ENCODE measurements at regions not wholly inside any gene's neighbourhood (a gene's known extent, or its start where the extent isn't known, plus 50 kb on each side); places are given as distances from the start of the nearest gene placed in this dataset.

DNA sequence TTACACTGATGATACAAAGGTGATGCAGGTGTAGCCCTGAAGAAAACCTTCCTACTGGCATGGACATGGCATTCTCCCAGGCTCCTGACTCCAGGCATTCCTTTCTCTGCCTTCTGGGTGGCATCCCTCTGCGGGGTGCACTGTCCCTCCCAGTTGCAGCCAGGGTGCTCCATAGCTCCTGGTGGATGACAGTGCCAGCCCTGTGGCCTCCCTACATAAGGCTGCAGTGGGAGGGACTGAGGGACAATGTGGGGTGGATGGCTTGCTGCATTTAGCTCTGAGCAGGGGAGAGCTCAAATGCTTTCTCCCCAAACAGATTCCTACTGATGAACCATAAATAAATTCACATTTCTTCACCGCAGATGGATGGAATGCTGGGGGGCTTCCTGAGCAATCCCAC lies 97.0 kb upstream of the GJB5 start:
- TF ChIP-seq, protein P1, sequence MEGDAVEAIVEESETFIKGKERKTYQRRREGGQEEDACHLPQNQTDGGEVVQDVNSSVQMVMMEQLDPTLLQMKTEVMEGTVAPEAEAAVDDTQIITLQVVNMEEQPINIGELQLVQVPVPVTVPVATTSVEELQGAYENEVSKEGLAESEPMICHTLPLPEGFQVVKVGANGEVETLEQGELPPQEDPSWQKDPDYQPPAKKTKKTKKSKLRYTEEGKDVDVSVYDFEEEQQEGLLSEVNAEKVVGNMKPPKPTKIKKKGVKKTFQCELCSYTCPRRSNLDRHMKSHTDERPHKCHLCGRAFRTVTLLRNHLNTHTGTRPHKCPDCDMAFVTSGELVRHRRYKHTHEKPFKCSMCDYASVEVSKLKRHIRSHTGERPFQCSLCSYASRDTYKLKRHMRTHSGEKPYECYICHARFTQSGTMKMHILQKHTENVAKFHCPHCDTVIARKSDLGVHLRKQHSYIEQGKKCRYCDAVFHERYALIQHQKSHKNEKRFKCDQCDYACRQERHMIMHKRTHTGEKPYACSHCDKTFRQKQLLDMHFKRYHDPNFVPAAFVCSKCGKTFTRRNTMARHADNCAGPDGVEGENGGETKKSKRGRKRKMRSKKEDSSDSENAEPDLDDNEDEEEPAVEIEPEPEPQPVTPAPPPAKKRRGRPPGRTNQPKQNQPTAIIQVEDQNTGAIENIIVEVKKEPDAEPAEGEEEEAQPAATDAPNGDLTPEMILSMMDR (IDR thresholded peaks at IDR 0.05): no peak
- no peak for TF ChIP-seq POLR2A (IDR thresholded peaks at IDR 0.05)
- no peak overlapping the region for H3K27ac ChIP-seq
- DNase-seq: no peak
- WGBS, 4 donors: 71 to 89% (median 81%) methylated on average over 2 of the region's 2 CpGs
- no peaks in the 10 kb centered on the region for H3K27me3 ChIP-seq
- no peaks in the 10 kb centered on the region for H3K9me3 ChIP-seq (replicated peaks in 1 of 3)
- intact Hi-C loops (cut with DNase I): no loop called here
- H3K4me1 ChIP-seq (replicated peaks in 1 of 2): no peaks in the 10 kb centered on the region
- no peaks in the 10 kb centered on the region for H3K36me3 ChIP-seq (replicated peaks in 1 of 2)
- H3K4me3 ChIP-seq: no peak overlapping the region

DNA sequence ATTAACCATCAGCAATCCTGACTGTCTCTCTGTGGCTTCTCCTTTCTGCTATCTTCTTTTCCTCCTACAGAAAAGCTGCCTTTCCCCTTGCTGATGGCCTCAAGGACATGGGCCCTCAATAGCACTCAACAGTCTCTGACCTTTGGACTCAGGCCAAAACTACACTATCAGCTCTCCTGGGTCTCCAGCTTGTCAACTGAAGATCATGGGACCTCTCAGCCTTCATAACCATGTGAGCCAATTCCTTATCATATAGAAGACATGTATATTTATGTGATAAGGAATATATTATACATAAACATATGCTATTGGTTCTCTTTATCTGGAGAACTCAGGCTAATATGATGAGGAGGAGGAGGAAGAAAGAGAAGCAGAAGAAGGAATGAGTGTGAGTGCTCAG lies 91.8 kb upstream of the GJB5 start:
- intact Hi-C loops (cut with DNase I): no loop called here

DNA sequence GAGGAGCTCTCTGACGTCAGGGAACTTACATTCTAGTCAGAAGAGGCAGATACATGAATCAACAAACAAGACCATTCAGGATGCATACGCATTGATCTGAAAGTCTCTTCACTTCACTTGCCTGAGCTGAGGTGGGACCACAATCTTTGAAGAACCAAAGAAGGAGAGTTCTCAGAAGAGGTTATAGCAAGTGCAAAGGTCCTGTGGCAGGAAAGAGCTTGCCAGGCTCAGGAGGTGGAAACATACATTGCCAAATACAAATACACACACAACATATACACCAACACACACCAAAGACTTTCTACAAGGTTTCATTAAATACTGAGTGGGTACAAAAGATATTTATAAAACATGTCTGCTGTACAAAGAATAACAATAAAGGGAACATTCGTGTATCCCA lies 86.8 kb upstream of the GJB5 start:
- intact Hi-C loops (cut with DNase I): no loop called here
- Histone ChIP-seq H3K4me1 (replicated peaks in 1 of 2) (no peaks in the 10 kb centered on the region), H3K27me3 (no peaks in the 10 kb centered on the region), H3K9me3 (replicated peaks in 1 of 3) (no peaks in the 10 kb centered on the region), H3K27ac (no peak overlapping the region), H3K4me3 (no peak overlapping the region), H3K36me3 (replicated peaks in 1 of 2) (no peaks in the 10 kb centered on the region)
- WGBS, 4 donors: 69 to 86% (median 74%) methylated on average over 3 of the region's 3 CpGs
- DNase-seq: no peak
- TF ChIP-seq, protein P1 (IDR thresholded peaks at IDR 0.05): no peak
- no peak for TF ChIP-seq POLR2A (IDR thresholded peaks at IDR 0.05)

More for the DNA sequence above, 91.8 kb upstream of the GJB5 start:
- no peaks in the 10 kb centered on the region for H3K4me1 ChIP-seq (replicated peaks in 1 of 2)
- H3K27ac ChIP-seq: no peak overlapping the region
- H3K4me3 ChIP-seq: no peak overlapping the region
- no peak for DNase-seq
- no peaks in the 10 kb centered on the region for H3K9me3 ChIP-seq (replicated peaks in 1 of 3)
- TF ChIP-seq, protein P1 (IDR thresholded peaks at IDR 0.05): no peak
- no peak for TF ChIP-seq POLR2A (IDR thresholded peaks at IDR 0.05)
- H3K36me3 ChIP-seq (replicated peaks in 1 of 2): no peaks in the 10 kb centered on the region
- no peaks in the 10 kb centered on the region for H3K27me3 ChIP-seq

DNA sequence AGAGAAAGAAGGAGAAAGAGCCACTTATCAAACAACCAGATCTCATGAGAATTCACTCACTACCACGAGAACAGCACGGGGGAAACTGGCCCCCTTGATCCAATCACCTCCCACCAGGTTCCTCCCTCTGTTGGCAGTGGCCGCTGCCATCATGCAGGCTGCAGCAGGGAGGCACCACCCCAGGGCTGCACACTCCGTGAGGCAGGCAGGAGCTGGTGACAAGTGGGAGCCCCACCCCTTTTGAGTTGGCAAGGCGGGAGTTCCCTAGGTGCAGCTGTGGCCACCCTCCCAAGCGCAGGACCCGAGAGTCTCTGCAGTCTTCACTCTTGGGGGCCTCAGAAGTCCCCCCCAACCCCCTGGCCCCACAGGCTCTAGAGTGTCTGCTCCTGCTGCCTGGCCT lies 83.9 kb upstream of the GJB5 start:
- Histone ChIP-seq H3K27ac (no peak overlapping the region), H3K4me3 (no peak overlapping the region), H3K27me3 (no peaks in the 10 kb centered on the region), H3K9me3 (replicated peaks in 1 of 3) (no peaks in the 10 kb centered on the region), H3K4me1 (replicated peaks in 1 of 2) (no peaks in the 10 kb centered on the region), H3K36me3 (replicated peaks in 1 of 2) (no peaks in the 10 kb centered on the region)
- intact Hi-C loops (cut with DNase I): no loop called here
- no peak for DNase-seq
- TF ChIP-seq, protein P1 (IDR thresholded peaks at IDR 0.05): no peak
- TF ChIP-seq POLR2A (IDR thresholded peaks at IDR 0.05): no peak
- WGBS, 4 donors: 51 to 80% (median 75%) methylated on average over 3 to 7 of the region's 7 CpGs

All from adrenal gland (tissue), 9 donors.